GM19240 (cell line): ENCODE measurements at regions not wholly inside any gene's neighbourhood (a gene's known extent, or its start where the extent isn't known, plus 50 kb on each side); places are given as distances from the start of the nearest gene placed in this dataset.
A peak's percentile ranks its signal among the peaks of the same experiment; 100 is the strongest.

Experiments used
- DNase-seq: peaks from one replicate; pipeline ENCODE4 v3.0.0; 2011; ENCODE audit warnings: low spot score; ENCODE audit not compliant: insufficient read length

GRCh38 chr20:60240415-60240814 is 282.2 kb downstream of the CDH26 start:
- DNase-seq = no peak

GRCh38 chr20:60240986-60241385 is 282.8 kb downstream of the CDH26 start:
- no peak for DNase-seq

- DNase-seq = no peak
Observed at GRCh38 chr20:60242836-60243505, 284.7 kb downstream of the CDH26 start.

- DNase-seq = no peak
Observed at GRCh38 chr20:60244373-60245146, 286.3 kb downstream of the CDH26 start.

GRCh38 chr20:60246751-60247150 is 288.5 kb downstream of the CDH26 start:
- DNase-seq = no peak

GRCh38 chr20:60249436-60249835 is 291.2 kb downstream of the CDH26 start:
- DNase-seq = no peak

GRCh38 chr20:60250251-60250650 is 292.0 kb downstream of the CDH26 start:
- DNase-seq = no peak

GRCh38 chr20:60252866-60253265 is 294.6 kb downstream of the CDH26 start:
- DNase-seq = no peak

GRCh38 chr20:60253471-60253870 is 295.2 kb downstream of the CDH26 start:
- DNase-seq = no peak

GRCh38 chr20:60254901-60255411 is 296.7 kb downstream of the CDH26 start:
- no peak for DNase-seq

- no peak for DNase-seq
Observed at GRCh38 chr20:60255415-60255814, 297.2 kb downstream of the CDH26 start.

- DNase-seq = no peak
Observed at GRCh38 chr20:60255866-60256265, 297.6 kb downstream of the CDH26 start.

- DNase-seq = no peak
Observed at GRCh38 chr20:60256811-60257210, 298.6 kb downstream of the CDH26 start.

- DNase-seq = no peak
Observed at GRCh38 chr20:60257671-60258070, 299.4 kb downstream of the CDH26 start.

GRCh38 chr20:60258255-60258863 is 300.1 kb downstream of the CDH26 start:
- no peak for DNase-seq

GRCh38 chr20:60261333-60261732 is 303.1 kb downstream of the CDH26 start:
- DNase-seq = no peak

- DNase-seq = peak; percentile 11
Observed at GRCh38 chr20:60262967-60263603, 304.9 kb downstream of the CDH26 start.

- DNase-seq = no peak
Observed at GRCh38 chr20:60263725-60264709, 305.8 kb downstream of the CDH26 start.

GRCh38 chr20:60266177-60266823 is 308.1 kb downstream of the CDH26 start:
- DNase-seq = no peak

- no peak for DNase-seq
Observed at GRCh38 chr20:60268491-60268890, 310.3 kb downstream of the CDH26 start.
